MV-4-11 (cell line): ENCODE measurements at regions not wholly inside any gene's neighbourhood (a gene's known extent, or its start where the extent isn't known, plus 50 kb on each side); places are given as distances from the start of the nearest gene placed in this dataset.
A peak's percentile ranks its signal among the peaks of the same experiment; 100 is the strongest.

Source experiments
- DNase-seq: peaks from one replicate; lab custom pipeline; 2025; lab: John Stamatoyannopoulos, UW

DNA sequence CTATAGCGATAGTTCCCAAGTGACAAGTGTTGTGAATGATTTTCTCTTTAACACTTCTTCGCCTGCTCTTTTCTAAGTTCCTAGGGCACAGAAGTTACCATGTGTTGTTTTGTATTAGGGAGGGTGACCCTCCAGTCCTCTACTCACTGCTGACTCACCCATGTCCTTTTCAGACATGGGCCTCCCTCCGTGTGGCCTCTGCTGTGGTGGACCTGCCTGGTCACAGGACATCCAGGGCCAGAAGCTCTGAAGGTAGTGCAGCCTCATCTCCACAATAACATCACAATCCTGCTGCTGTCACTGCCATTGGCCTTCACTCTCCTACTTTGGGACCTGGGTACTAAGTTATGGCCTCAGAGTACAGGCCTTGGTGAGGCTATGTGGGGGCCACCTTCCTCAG, 87.1 kb upstream of the TNFAIP3 start:
- no peak for DNase-seq

GRCh38 chr6:137780447-137781034, 86.5 kb upstream of the TNFAIP3 start:
- no peak for DNase-seq

DNA sequence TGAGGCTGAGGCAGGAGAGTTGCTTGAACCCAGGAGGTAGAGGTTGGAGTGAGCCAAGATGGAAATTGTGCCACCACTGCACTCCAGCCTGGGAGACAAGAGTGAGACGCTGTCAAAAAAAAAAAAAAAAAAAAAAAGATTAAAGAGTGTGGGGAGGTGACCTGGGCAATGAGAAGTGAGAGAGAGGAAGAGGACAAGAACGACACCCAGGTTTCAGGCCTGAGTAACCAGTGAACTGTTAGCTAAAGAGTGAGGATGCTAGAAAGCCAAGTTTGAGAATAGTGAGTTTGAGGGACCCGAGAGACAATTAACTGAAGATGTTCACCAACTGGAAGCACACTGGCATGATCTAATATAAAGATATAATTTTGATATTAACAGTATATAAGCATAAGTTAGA, 85.4 kb upstream of the TNFAIP3 start:
- no peak for DNase-seq

DNA sequence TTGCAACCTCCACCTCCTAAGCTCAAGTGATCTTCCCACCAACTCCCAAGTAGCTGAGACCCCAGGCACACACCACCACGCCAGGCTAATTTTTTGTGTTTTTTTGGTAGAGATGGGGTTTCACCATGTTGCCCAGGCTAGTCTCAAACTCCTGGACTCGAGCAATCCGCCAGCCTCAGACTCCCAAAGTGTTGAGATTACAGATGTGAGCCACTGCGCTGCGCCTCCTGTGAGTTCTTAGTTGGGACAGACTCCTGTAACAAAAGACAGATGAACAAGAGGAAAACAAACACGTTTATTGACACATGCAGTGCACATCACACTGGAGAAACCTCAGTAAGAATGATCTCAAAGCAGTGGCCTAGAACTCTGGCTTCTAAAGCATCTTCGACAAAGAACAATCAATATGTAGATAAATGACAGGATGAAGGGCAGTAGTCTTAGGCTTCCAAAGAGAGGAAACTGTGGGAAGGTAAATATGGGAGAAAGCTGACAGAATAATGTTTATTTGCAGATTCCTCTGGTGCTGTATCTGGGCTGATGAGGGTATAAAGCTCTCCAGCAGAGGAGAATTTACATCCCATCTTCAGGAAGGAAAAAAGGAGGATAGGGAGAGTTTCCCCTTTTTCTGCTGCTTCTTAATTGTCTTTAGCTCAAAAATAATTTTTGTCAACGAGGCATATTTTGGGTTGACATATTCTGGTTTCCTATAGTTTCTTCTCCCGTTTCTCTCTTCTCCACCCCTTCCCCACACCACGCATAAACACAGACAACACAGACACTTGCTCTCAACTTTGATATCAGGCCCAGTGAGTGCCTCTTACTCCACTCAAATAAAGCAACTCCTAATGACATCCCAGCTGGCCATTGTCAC, 84.7 kb upstream of the TNFAIP3 start:
- DNase-seq = no peak

DNA sequence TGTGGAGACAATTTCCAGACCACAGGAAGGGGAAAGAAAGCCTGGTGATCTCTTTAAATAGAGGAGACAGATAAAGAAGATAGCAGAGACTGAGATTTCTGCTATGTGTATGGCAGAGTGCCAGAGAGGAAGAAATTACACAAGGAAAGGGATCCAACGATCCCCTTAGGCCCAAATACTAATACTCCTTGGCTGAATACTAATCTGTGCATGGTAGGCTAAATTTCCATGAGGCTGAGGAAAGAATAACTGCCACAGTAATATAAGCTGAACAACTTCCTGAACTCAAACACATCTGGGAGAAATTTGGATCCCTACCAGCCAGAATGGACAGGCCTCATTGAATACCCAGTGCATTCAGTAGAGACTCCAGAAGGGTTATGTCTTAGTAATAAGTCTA, 83.3 kb upstream of the TNFAIP3 start:
- no peak for DNase-seq

GRCh38 chr6:137784583-137784982, 82.5 kb upstream of the TNFAIP3 start:
- no peak for DNase-seq

- no peak for DNase-seq
These were observed 80.0 kb upstream of the TNFAIP3 start for GRCh38 chr6:137787016-137787415.

- DNase-seq = peak; percentile 64
These were observed 78.8 kb upstream of the TNFAIP3 start for GRCh38 chr6:137788248-137788647.

GRCh38 chr6:137791281-137792159, 75.5 kb upstream of the TNFAIP3 start:
- no peak for DNase-seq

GRCh38 chr6:137792160-137793033, 74.7 kb upstream of the TNFAIP3 start:
- no peak for DNase-seq

DNA sequence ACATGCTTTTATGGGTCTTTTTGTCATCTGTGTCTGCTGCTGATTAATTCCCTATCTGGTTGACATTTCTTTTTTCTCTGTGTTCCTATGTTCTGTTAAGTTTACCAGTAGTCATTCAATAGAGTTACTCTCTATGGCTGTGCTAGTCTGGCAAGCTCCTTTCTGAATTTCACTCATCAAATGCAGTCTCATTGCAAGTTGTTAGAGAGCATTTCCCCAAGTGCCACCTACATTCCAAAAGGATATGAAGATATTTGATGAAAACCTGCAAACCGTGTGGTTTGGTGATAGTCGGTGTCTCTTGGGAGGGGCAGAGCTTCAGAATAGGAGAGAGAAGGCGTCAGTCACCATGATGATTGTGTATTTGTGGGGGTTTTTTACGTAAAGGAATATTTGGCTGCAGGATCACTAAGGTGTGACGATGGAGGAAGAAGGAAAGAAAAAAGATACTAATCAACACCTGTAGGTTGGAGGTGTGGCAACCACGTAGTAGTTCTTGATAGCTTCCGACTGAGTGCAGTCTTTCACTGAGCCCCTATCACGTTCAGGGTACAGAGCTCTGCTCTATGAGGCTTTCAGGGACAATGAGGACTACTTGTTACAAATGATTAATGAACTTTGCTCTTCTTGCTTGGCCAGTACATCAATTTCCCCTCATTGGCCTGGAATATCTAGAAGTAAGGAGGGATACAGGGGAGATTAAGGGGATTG, 73.1 kb upstream of the TNFAIP3 start:
- DNase-seq = no peak

DNA sequence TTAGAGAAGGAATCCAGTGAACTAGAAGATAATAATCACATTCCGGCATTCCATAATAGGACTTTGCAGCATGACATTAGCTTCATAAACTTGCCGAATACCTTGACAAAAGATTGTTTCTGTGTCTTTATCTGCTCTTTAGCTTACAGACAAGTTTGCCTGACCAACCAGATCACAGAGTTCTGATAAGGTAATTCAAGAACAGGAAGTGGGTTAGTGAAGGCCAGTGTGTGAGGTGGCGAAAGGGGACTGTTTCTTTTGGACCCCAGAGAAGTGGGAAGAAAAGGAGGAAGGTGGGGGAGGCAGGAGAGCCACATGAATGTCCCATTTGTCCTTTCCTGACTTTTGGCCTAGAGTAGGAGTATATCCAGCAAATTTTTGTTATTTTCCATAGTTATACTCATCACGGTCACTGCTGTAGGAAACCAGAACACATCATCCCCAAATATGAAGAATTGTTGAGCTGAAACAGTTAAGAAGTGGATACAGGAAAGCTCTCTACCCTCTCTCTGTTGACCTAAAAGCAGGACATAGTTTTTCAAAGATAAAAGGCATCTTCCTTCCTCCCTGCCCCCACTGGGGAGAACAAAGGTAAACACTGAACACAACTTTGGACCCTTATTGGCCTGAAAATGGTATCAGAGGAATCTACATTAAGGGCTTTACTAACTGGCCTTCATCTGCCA, 72.4 kb upstream of the TNFAIP3 start:
- no peak for DNase-seq

DNA sequence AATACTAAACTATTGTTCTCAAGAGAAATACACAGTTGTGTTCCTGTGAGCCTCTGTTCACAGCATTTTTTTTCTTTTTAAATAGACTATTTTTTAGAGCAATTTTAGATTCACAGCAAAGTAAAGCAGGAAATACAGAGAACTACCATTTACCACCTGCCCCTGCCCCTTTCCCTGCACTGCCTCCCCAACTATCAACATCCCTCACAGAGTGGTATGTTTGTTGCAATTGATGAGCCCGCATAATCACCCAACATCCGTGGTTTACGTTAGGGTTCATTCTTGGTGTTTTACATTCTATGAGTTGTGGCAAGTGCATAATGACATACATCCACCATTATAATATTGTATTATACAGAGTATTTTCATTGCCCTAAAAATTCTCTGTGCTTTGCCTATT, 71.6 kb upstream of the TNFAIP3 start:
- DNase-seq = no peak

- DNase-seq = no peak
These were observed 68.8 kb upstream of the TNFAIP3 start for GRCh38 chr6:137798261-137798660.

DNA sequence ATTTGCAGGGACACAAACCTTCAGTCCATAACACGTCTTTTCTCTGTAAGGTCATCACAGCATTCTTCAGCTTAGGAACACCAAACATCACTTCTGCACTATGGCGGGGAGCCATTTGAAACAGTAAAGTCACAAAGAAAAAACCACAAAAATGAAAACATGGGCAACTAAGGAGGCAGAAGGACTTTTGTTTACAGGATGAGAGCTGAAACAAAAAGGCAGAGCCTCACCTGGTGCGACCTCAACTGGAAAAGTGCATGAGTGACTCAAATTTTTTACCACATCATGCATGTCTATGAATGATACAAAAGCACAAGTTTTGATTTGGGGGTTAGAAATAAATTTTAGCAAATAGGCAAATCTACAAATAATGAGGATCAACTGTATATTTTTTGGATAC, 68.2 kb upstream of the TNFAIP3 start:
- DNase-seq = no peak

DNA sequence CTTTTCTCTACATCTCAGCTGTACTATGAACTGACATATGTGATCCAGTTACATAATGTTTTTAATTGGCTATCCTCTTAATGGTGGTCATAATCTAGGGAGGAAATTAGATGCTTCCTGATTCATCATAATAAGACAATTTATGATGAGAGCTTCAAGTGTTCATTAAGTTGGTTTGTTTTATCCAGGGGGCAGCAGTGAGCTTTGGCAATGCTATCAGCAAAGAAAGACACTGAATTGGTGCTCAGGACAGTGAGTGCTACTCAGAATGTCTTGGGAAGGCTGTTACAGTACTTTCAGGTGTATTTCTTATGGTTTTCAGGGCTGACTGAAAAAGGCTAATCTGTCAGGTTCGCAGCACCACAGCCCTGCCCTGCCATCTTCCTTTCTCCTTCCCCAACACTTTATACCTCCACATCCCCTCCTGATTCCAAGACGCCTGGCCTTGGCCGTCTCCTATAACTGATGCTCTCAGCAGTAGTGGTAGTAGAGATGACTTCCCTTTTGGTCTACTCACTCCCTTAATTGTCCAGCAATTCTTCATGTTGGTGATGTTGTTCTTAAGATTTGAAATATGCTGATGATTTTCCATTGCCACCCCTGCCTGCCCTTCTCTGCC, 67.0 kb upstream of the TNFAIP3 start:
- DNase-seq = peak; percentile 56

GRCh38 chr6:137800762-137801161, 66.3 kb upstream of the TNFAIP3 start:
- DNase-seq = no peak

- no peak for DNase-seq
These were observed 65.5 kb upstream of the TNFAIP3 start for GRCh38 chr6:137801352-137802114.
